ENCODE measurements at regions not wholly inside any gene's neighbourhood (a gene's known extent, or its start where the extent isn't known, plus 50 kb on each side); places are given as distances from the start of the nearest gene placed in this dataset.

- Histone ChIP-seq H2BK120ac (ENCODE audit: low read depth, low read length) (no peak overlapping the region), H3K4ac (ENCODE audit: low read depth, low read length) (no peak overlapping the region), H2AK5ac (ENCODE audit: low read depth, low read length) (no peak overlapping the region), H3K79me1 (ENCODE audit: low read depth in 1 of 2, low read length in 2 of 2) (no peaks in the 10 kb centered on the region), H3K27ac (ENCODE audit: insufficient read depth, low read length) (no peak overlapping the region), H4K5ac (ENCODE audit: low read depth, low read length) (no peak overlapping the region), H2BK5ac (ENCODE audit: low read depth, low read length, poor library complexity, severe bottlenecking) (no peak overlapping the region), H2AFZ (replicated peaks; ENCODE audit: low read length, poor library complexity) (no peak overlapping the region), H3K9ac (ENCODE audit: low read depth, low read length) (no peak overlapping the region), H3K27me3 (ENCODE audit: control insufficient read depth, insufficient read depth, low read length) (peaks cover 2% of the 10 kb centered on the region), H3K56ac (ENCODE audit: extremely low read depth, insufficient read depth, low read length) (no peak overlapping the region), H3K23ac (ENCODE audit: low read depth, low read length) (no peak overlapping the region), H2AK9ac (replicated peaks; ENCODE audit: low read depth, low read length, poor library complexity) (no peak overlapping the region), H3K36me3 (ENCODE audit: control insufficient read depth, insufficient read depth, low read length) (no peaks in the 10 kb centered on the region), H4K91ac (ENCODE audit: insufficient read depth, low read depth, low read length) (no peak overlapping the region), H3K18ac (ENCODE audit: low read depth, low read length) (no peak overlapping the region), H4K20me1 (ENCODE audit: insufficient read depth, low read length) (no peaks in the 10 kb centered on the region), H3K4me2 (ENCODE audit: low read depth, low read length) (peak overlapping the region; percentile 47; the same call in 1 of the 2 replicates), H2BK20ac (ENCODE audit: low read depth, low read length) (no peak overlapping the region), H3K9me1 (ENCODE audit: insufficient read depth, low read length) (no peaks in the 10 kb centered on the region), H3K4me1 (ENCODE audit: control insufficient read depth, insufficient read depth, low read length) (no peaks in the 10 kb centered on the region), H3K14ac (replicated peaks; ENCODE audit: low read depth, low read length) (no peak overlapping the region), H2BK15ac (ENCODE audit: low read depth, low read length) (no peak overlapping the region), H4K8ac (ENCODE audit: low read depth in 2 of 2, low read length in 2 of 2) (no peak overlapping the region), H3K4me3 (ENCODE audit: insufficient read depth, low read depth, low read length) (no peak overlapping the region), H3K9me3 (ENCODE audit: control insufficient read depth, insufficient read depth, low read length) (no peaks in the 10 kb centered on the region)
- no CpG with 5 or more reads among the region's 2 CpGs for WGBS, 2 experiments (ENCODE audit: extremely low coverage in 2 of 2, insufficient read length in 1 of 2)
- ATAC-seq (ENCODE audit: low read depth) = peak; percentile 44
- dilution Hi-C loops (cut with HindIII; ENCODE audit: low sequenced_read_pairs, unreplicated experiment) (no loop called here), in situ Hi-C loops (cut with MboI; ENCODE audit: low sequenced_read_pairs) (no loop called here), intact Hi-C loops (cut with micrococcal nuclease) (no loop called here)
- no TSS peak for BruUV-seq (replicated peaks)
- no peak for TF ChIP-seq MXI1 (IDR thresholded peaks at IDR 0.05; ENCODE audit: borderline replicate concordance, low read depth, low read length)
- TF ChIP-seq SMC3 (IDR thresholded peaks at IDR 0.05; ENCODE audit: low read depth, low read length) = no peak
- no peak for TF ChIP-seq NFE2L2 (IDR thresholded peaks at IDR 0.05; ENCODE audit: low read depth, low read length)
- no peak for TF ChIP-seq RCOR1 (IDR thresholded peaks at IDR 0.05; ENCODE audit: insufficient replicate concordance, low read length)
- no peak for TF ChIP-seq RAD21 (IDR thresholded peaks at IDR 0.05; ENCODE audit: low read length)
- TF ChIP-seq ELK1 (IDR thresholded peaks at IDR 0.05; ENCODE audit: borderline replicate concordance, low read depth, low read length) = no peak
- no peak for TF ChIP-seq FOS (IDR thresholded peaks at IDR 0.05; ENCODE audit: low read depth, low read length)
- TF ChIP-seq, protein P1, sequence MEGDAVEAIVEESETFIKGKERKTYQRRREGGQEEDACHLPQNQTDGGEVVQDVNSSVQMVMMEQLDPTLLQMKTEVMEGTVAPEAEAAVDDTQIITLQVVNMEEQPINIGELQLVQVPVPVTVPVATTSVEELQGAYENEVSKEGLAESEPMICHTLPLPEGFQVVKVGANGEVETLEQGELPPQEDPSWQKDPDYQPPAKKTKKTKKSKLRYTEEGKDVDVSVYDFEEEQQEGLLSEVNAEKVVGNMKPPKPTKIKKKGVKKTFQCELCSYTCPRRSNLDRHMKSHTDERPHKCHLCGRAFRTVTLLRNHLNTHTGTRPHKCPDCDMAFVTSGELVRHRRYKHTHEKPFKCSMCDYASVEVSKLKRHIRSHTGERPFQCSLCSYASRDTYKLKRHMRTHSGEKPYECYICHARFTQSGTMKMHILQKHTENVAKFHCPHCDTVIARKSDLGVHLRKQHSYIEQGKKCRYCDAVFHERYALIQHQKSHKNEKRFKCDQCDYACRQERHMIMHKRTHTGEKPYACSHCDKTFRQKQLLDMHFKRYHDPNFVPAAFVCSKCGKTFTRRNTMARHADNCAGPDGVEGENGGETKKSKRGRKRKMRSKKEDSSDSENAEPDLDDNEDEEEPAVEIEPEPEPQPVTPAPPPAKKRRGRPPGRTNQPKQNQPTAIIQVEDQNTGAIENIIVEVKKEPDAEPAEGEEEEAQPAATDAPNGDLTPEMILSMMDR (conservative IDR thresholded peaks at IDR 0.05; ENCODE audit: low read depth, low read length) = no peak
- TF ChIP-seq CEBPB (IDR thresholded peaks at IDR 0.05; ENCODE audit: low read depth, low read length) = no peak
- TF ChIP-seq CHD1 (IDR thresholded peaks at IDR 0.05; ENCODE audit: low read depth, low read length) = no peak
- CTCF ChIA-PET = interaction anchor here (0.6 to 1.0 kb wide), 3 partner anchors 19 to 300 kb away, joined by 3 to 4 read pairs (median 3); no protein-coding TSS in a partner anchor
- DNase-seq = peak; percentile 51
- POLR2A ChIA-PET (ENCODE audit: unreplicated experiment) = no interaction called here
Measured at GRCh38 chr12:67592228-67593011, 56.1 kb upstream of the DYRK2 start.
